HepG2 (cell line): ENCODE measurements at regions not wholly inside any gene's neighbourhood (a gene's known extent, or its start where the extent isn't known, plus 50 kb on each side); places are given as distances from the start of the nearest gene placed in this dataset.

ENCODE experiments used
- HDAC6 ChIP-seq: fragments of 200-600 bp; sonication (generic); IDR thresholded peaks from 2 replicates; pipeline ENCODE4 v1.7.0; 2017; ENCODE audit warnings: mild to moderate bottlenecking, antibody characterized with exemption, low read length, low read depth
- NFE2L2 ChIP-seq: fragments of 150-350 bp; IDR thresholded peaks from 2 replicates; pipeline ENCODE4 v1.6.1; 2014; ENCODE audit warnings: low read length
- SNAI1 ChIP-seq: sonication (generic); formaldehyde crosslinking; IDR thresholded peaks from 2 replicates; pipeline ENCODE4 v1.5.0; 2020; ENCODE audit warnings: mild to moderate bottlenecking, missing genetic modification reagents, borderline replicate concordance
- ZNF124 ChIP-seq: sonication (generic); formaldehyde crosslinking; IDR thresholded peaks from 2 replicates; pipeline ENCODE4 v1.4.0; 2020; ENCODE audit warnings: missing genetic modification reagents
- TF ChIP-seq, protein P1 (sequence below): sonication (generic); formaldehyde crosslinking; IDR thresholded peaks from 2 replicates; pipeline ENCODE4 v1.5.1; 2020; ENCODE audit warnings: mild to moderate bottlenecking, moderate library complexity, missing genetic modification reagents
- TF ChIP-seq, protein P2 (sequence below): sonication (generic); formaldehyde crosslinking; IDR thresholded peaks from 2 replicates; pipeline ENCODE4 v1.4.0; 2020; ENCODE audit warnings: low read depth, mild to moderate bottlenecking, missing genetic modification reagents
- TF ChIP-seq, protein P3 (sequence below): IDR thresholded peaks from 2 replicates; pipeline ENCODE4 v1.6.1; 2012; ENCODE audit warnings: low read length, improper control_type of control experiment
- TF ChIP-seq, protein P4 (sequence below): sonication (generic); formaldehyde crosslinking; conservative IDR thresholded peaks from 2 replicates; pipeline ENCODE4 v1.4.0; 2020; ENCODE audit warnings: missing genetic modification reagents
- TF ChIP-seq, protein P5 (sequence below): sonication (generic); formaldehyde crosslinking; conservative IDR thresholded peaks from 2 replicates; pipeline ENCODE4 v1.4.0; 2020; ENCODE audit warnings: mild to moderate bottlenecking, missing genetic modification reagents, moderate library complexity

DNA sequence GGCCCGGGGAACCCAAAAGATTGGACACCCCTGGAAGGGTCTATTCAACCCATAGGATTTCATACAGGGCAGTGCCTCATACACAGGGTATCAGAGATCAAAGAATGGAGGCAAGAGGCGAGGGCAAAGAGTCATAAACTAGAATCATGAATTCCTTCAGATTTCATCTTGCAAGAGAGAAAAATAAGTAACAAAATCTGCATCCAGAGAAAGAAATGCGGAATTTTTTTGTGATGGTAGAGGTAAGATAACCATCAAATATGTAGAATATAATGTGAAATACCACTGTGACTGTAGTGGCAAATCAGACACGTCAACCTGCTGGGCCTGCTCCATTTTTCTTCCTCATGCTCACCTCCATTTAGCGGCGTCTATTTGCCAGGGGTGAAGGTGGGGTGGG, 143.6 kb downstream of the SNX18 start:
- TF ChIP-seq, protein P1, sequence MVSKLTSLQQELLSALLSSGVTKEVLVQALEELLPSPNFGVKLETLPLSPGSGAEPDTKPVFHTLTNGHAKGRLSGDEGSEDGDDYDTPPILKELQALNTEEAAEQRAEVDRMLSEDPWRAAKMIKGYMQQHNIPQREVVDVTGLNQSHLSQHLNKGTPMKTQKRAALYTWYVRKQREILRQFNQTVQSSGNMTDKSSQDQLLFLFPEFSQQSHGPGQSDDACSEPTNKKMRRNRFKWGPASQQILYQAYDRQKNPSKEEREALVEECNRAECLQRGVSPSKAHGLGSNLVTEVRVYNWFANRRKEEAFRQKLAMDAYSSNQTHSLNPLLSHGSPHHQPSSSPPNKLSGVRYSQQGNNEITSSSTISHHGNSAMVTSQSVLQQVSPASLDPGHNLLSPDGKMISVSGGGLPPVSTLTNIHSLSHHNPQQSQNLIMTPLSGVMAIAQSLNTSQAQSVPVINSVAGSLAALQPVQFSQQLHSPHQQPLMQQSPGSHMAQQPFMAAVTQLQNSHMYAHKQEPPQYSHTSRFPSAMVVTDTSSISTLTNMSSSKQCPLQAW (CRISPR knock-in tag) = no peak
- TF ChIP-seq NFE2L2 = no peak
- no peak for TF ChIP-seq ZNF124 (CRISPR knock-in tag)
- TF ChIP-seq, protein P2, sequence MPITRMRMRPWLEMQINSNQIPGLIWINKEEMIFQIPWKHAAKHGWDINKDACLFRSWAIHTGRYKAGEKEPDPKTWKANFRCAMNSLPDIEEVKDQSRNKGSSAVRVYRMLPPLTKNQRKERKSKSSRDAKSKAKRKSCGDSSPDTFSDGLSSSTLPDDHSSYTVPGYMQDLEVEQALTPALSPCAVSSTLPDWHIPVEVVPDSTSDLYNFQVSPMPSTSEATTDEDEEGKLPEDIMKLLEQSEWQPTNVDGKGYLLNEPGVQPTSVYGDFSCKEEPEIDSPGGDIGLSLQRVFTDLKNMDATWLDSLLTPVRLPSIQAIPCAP (CRISPR knock-in tag) = no peak
- TF ChIP-seq, protein P3, sequence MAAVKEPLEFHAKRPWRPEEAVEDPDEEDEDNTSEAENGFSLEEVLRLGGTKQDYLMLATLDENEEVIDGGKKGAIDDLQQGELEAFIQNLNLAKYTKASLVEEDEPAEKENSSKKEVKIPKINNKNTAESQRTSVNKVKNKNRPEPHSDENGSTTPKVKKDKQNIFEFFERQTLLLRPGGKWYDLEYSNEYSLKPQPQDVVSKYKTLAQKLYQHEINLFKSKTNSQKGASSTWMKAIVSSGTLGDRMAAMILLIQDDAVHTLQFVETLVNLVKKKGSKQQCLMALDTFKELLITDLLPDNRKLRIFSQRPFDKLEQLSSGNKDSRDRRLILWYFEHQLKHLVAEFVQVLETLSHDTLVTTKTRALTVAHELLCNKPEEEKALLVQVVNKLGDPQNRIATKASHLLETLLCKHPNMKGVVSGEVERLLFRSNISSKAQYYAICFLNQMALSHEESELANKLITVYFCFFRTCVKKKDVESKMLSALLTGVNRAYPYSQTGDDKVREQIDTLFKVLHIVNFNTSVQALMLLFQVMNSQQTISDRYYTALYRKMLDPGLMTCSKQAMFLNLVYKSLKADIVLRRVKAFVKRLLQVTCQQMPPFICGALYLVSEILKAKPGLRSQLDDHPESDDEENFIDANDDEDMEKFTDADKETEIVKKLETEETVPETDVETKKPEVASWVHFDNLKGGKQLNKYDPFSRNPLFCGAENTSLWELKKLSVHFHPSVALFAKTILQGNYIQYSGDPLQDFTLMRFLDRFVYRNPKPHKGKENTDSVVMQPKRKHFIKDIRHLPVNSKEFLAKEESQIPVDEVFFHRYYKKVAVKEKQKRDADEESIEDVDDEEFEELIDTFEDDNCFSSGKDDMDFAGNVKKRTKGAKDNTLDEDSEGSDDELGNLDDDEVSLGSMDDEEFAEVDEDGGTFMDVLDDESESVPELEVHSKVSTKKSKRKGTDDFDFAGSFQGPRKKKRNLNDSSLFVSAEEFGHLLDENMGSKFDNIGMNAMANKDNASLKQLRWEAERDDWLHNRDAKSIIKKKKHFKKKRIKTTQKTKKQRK = no peak
- TF ChIP-seq, protein P4, sequence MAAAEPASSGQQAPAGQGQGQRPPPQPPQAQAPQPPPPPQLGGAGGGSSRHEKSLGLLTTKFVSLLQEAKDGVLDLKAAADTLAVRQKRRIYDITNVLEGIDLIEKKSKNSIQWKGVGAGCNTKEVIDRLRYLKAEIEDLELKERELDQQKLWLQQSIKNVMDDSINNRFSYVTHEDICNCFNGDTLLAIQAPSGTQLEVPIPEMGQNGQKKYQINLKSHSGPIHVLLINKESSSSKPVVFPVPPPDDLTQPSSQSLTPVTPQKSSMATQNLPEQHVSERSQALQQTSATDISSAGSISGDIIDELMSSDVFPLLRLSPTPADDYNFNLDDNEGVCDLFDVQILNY = no peak
- no peak for TF ChIP-seq SNAI1 (CRISPR knock-in tag)
- TF ChIP-seq, protein P5, sequence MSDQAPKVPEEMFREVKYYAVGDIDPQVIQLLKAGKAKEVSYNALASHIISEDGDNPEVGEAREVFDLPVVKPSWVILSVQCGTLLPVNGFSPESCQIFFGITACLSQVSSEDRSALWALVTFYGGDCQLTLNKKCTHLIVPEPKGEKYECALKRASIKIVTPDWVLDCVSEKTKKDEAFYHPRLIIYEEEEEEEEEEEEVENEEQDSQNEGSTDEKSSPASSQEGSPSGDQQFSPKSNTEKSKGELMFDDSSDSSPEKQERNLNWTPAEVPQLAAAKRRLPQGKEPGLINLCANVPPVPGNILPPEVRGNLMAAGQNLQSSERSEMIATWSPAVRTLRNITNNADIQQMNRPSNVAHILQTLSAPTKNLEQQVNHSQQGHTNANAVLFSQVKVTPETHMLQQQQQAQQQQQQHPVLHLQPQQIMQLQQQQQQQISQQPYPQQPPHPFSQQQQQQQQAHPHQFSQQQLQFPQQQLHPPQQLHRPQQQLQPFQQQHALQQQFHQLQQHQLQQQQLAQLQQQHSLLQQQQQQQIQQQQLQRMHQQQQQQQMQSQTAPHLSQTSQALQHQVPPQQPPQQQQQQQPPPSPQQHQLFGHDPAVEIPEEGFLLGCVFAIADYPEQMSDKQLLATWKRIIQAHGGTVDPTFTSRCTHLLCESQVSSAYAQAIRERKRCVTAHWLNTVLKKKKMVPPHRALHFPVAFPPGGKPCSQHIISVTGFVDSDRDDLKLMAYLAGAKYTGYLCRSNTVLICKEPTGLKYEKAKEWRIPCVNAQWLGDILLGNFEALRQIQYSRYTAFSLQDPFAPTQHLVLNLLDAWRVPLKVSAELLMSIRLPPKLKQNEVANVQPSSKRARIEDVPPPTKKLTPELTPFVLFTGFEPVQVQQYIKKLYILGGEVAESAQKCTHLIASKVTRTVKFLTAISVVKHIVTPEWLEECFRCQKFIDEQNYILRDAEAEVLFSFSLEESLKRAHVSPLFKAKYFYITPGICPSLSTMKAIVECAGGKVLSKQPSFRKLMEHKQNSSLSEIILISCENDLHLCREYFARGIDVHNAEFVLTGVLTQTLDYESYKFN (CRISPR knock-in tag) = no peak
- no peak for TF ChIP-seq HDAC6
